ENCODE measurements at regions not wholly inside any gene's neighbourhood (a gene's known extent, or its start where the extent isn't known, plus 50 kb on each side); places are given as distances from the start of the nearest gene placed in this dataset.

GRCh38 chr2:6556755-6557154 is 309.0 kb downstream of the CMPK2 start:
- peak; percentile 20 for DNase-seq (ENCODE audit: low read depth, low spot score)
- in situ Hi-C loops (cut with HindIII; ENCODE audit: low pct_unique_long_range_greater_than_20kb, low sequenced_read_pairs), result no loop called here

GRCh38 chr2:6557737-6558136 is 308.0 kb downstream of the CMPK2 start:
- DNase-seq (ENCODE audit: low read depth, low spot score), result no peak
- in situ Hi-C loops (cut with HindIII; ENCODE audit: low pct_unique_long_range_greater_than_20kb, low sequenced_read_pairs), result no loop called here

- DNase-seq (ENCODE audit: low read depth, low spot score), result no peak
- in situ Hi-C loops (cut with HindIII; ENCODE audit: low pct_unique_long_range_greater_than_20kb, low sequenced_read_pairs), result no loop called here
These were observed 302.9 kb downstream of the CMPK2 start for GRCh38 chr2:6562771-6563170.

GRCh38 chr2:6564326-6564725 is 301.4 kb downstream of the CMPK2 start:
- in situ Hi-C loops (cut with HindIII; ENCODE audit: low pct_unique_long_range_greater_than_20kb, low sequenced_read_pairs), result no loop called here
- DNase-seq (ENCODE audit: low read depth, low spot score), result no peak

GRCh38 chr2:6574121-6574520 is 291.6 kb downstream of the CMPK2 start:
- no peak for DNase-seq (ENCODE audit: low read depth, low spot score)
- in situ Hi-C loops (cut with HindIII; ENCODE audit: low pct_unique_long_range_greater_than_20kb, low sequenced_read_pairs), result no loop called here

GRCh38 chr2:6576302-6576701 is 289.4 kb downstream of the CMPK2 start:
- no peak for DNase-seq (ENCODE audit: low read depth, low spot score)
- in situ Hi-C loops (cut with HindIII; ENCODE audit: low pct_unique_long_range_greater_than_20kb, low sequenced_read_pairs), result no loop called here

- in situ Hi-C loops (cut with HindIII; ENCODE audit: low pct_unique_long_range_greater_than_20kb, low sequenced_read_pairs), result no loop called here
- DNase-seq (ENCODE audit: low read depth, low spot score), result no peak
These were observed 287.7 kb downstream of the CMPK2 start for GRCh38 chr2:6577960-6578359.

- no peak for DNase-seq (ENCODE audit: low read depth, low spot score)
- in situ Hi-C loops (cut with HindIII; ENCODE audit: low pct_unique_long_range_greater_than_20kb, low sequenced_read_pairs), result no loop called here
These were observed 287.3 kb downstream of the CMPK2 start for GRCh38 chr2:6578416-6578815.

GRCh38 chr2:6579281-6579680 is 286.4 kb downstream of the CMPK2 start:
- in situ Hi-C loops (cut with HindIII; ENCODE audit: low pct_unique_long_range_greater_than_20kb, low sequenced_read_pairs), result no loop called here
- no peak for DNase-seq (ENCODE audit: low read depth, low spot score)

- in situ Hi-C loops (cut with HindIII; ENCODE audit: low pct_unique_long_range_greater_than_20kb, low sequenced_read_pairs), result no loop called here
- no peak for DNase-seq (ENCODE audit: low read depth, low spot score)
These were observed 284.7 kb downstream of the CMPK2 start for GRCh38 chr2:6580982-6581381.

- in situ Hi-C loops (cut with HindIII; ENCODE audit: low pct_unique_long_range_greater_than_20kb, low sequenced_read_pairs), result no loop called here
- no peak for DNase-seq (ENCODE audit: low read depth, low spot score)
These were observed 276.6 kb downstream of the CMPK2 start for GRCh38 chr2:6589150-6589549.

- in situ Hi-C loops (cut with HindIII; ENCODE audit: low pct_unique_long_range_greater_than_20kb, low sequenced_read_pairs), result no loop called here
- no peak for DNase-seq (ENCODE audit: low read depth, low spot score)
These were observed 275.3 kb downstream of the CMPK2 start for GRCh38 chr2:6590442-6590841.

- in situ Hi-C loops (cut with HindIII; ENCODE audit: low pct_unique_long_range_greater_than_20kb, low sequenced_read_pairs), result no loop called here
- peak; percentile 6 for DNase-seq (ENCODE audit: low read depth, low spot score)
These were observed 263.2 kb downstream of the CMPK2 start for GRCh38 chr2:6602471-6602870.

- in situ Hi-C loops (cut with HindIII; ENCODE audit: low pct_unique_long_range_greater_than_20kb, low sequenced_read_pairs), result no loop called here
- DNase-seq (ENCODE audit: low read depth, low spot score), result no peak
These were observed 259.7 kb downstream of the CMPK2 start for GRCh38 chr2:6605836-6606505.

GRCh38 chr2:6617794-6618193 is 247.9 kb downstream of the CMPK2 start:
- in situ Hi-C loops (cut with HindIII; ENCODE audit: low pct_unique_long_range_greater_than_20kb, low sequenced_read_pairs), result no loop called here
- DNase-seq (ENCODE audit: low read depth, low spot score), result no peak

GRCh38 chr2:6618201-6618600 is 247.5 kb downstream of the CMPK2 start:
- DNase-seq (ENCODE audit: low read depth, low spot score), result no peak
- in situ Hi-C loops (cut with HindIII; ENCODE audit: low pct_unique_long_range_greater_than_20kb, low sequenced_read_pairs), result no loop called here

GRCh38 chr2:6623746-6624145 is 242.0 kb downstream of the CMPK2 start:
- in situ Hi-C loops (cut with HindIII; ENCODE audit: low pct_unique_long_range_greater_than_20kb, low sequenced_read_pairs), result no loop called here
- no peak for DNase-seq (ENCODE audit: low read depth, low spot score)

GRCh38 chr2:6626401-6627012 is 239.2 kb downstream of the CMPK2 start:
- in situ Hi-C loops (cut with HindIII; ENCODE audit: low pct_unique_long_range_greater_than_20kb, low sequenced_read_pairs), result no loop called here
- DNase-seq (ENCODE audit: low read depth, low spot score), result no peak

GRCh38 chr2:6627316-6627715 is 238.4 kb downstream of the CMPK2 start:
- in situ Hi-C loops (cut with HindIII; ENCODE audit: low pct_unique_long_range_greater_than_20kb, low sequenced_read_pairs), result no loop called here
- peak; percentile 45 for DNase-seq (ENCODE audit: low read depth, low spot score)

- DNase-seq (ENCODE audit: low read depth, low spot score), result no peak
- in situ Hi-C loops (cut with HindIII; ENCODE audit: low pct_unique_long_range_greater_than_20kb, low sequenced_read_pairs), result no loop called here
These were observed 235.5 kb downstream of the CMPK2 start for GRCh38 chr2:6630209-6630608.

All from SK-MEL-5 (cell line).